ENCODE measurements at regions not wholly inside any gene's neighbourhood (a gene's known extent, or its start where the extent isn't known, plus 50 kb on each side); places are given as distances from the start of the nearest gene placed in this dataset.

DNA sequence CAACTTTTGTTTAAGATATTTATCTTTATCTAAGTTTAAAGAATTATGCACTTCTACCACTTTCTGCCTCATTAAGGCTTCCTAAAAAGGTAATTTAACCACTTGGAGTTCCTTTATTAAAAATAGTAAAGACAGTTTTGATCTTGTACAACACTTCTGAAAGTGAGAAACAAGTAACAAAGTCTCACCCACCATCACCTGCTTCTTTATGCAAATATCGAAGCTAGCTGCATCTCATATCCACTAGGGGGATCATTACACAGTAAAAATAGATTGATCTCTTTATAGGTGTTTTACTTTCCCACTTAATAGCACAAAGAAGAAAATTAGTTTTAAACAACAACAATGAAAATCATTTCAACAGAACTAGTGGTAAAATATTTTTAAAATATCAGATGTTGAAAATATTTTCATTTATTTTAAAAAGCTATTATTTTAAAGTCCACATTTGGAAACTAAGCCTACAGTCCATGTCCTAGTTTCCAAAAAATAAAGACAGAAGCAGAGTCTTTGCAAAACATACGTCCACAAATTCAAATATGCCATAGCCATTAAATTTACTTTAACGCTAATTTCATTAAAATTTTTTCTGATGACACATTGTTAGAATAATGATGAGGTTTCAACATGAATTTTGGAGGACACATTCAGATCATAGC is 160.0 kb upstream of the SOX5 start:
- peak; percentile 23; the same call in 1 of the 2 replicates for TF ChIP-seq SMC3 (conservative IDR thresholded peaks at IDR 0.05; ENCODE audit: insufficient read depth, low read depth, low read length)
- TF ChIP-seq, protein P1, sequence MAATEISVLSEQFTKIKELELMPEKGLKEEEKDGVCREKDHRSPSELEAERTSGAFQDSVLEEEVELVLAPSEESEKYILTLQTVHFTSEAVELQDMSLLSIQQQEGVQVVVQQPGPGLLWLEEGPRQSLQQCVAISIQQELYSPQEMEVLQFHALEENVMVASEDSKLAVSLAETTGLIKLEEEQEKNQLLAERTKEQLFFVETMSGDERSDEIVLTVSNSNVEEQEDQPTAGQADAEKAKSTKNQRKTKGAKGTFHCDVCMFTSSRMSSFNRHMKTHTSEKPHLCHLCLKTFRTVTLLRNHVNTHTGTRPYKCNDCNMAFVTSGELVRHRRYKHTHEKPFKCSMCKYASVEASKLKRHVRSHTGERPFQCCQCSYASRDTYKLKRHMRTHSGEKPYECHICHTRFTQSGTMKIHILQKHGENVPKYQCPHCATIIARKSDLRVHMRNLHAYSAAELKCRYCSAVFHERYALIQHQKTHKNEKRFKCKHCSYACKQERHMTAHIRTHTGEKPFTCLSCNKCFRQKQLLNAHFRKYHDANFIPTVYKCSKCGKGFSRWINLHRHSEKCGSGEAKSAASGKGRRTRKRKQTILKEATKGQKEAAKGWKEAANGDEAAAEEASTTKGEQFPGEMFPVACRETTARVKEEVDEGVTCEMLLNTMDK (IDR thresholded peaks at IDR 0.05; ENCODE audit: borderline replicate concordance, insufficient read depth, low read depth, low read length, poor library complexity, severe bottlenecking) = peak; percentile 36
- TF ChIP-seq RUNX1 (IDR thresholded peaks at IDR 0.05; ENCODE audit: low read depth) = no peak
- TF ChIP-seq, protein P2, sequence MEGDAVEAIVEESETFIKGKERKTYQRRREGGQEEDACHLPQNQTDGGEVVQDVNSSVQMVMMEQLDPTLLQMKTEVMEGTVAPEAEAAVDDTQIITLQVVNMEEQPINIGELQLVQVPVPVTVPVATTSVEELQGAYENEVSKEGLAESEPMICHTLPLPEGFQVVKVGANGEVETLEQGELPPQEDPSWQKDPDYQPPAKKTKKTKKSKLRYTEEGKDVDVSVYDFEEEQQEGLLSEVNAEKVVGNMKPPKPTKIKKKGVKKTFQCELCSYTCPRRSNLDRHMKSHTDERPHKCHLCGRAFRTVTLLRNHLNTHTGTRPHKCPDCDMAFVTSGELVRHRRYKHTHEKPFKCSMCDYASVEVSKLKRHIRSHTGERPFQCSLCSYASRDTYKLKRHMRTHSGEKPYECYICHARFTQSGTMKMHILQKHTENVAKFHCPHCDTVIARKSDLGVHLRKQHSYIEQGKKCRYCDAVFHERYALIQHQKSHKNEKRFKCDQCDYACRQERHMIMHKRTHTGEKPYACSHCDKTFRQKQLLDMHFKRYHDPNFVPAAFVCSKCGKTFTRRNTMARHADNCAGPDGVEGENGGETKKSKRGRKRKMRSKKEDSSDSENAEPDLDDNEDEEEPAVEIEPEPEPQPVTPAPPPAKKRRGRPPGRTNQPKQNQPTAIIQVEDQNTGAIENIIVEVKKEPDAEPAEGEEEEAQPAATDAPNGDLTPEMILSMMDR (IDR thresholded peaks at IDR 0.05 in 2 of 3, conservative IDR thresholded peaks at IDR 0.05 in 1 of 3; ENCODE audit: insufficient read depth in 2 of 3, low read depth in 1 of 3, low read length in 3 of 3) = peak; percentile 2 to 44 (median 39); a peak in 2 of 6 replicates
- peak in 1 of 2 experiments; percentile 49; a peak in 3 of 4 replicates for TF ChIP-seq RAD21 (CRISPR knock-in tag; conservative IDR thresholded peaks at IDR 0.05 in 1 of 2, IDR thresholded peaks at IDR 0.05 in 1 of 2)
- BruUV-seq (replicated peaks) = no TSS peak
- no peaks in the 10 kb centered on the region for H3K9me3 ChIP-seq (replicated peaks; ENCODE audit: control insufficient read depth, insufficient read depth, low read depth, low read length)
- intact Hi-C loops (cut with micrococcal nuclease) = loop anchor here (10.0 kb wide), 1 partner anchor 675 kb away; no protein-coding TSS in a partner anchor
- no peak overlapping the region for H3K27ac ChIP-seq (ENCODE audit: extremely low read depth, low read depth, low read length)
- in situ Hi-C loops (cut with MboI) = loop anchor here (25.0 kb wide), 1 partner anchor 678 kb away; no protein-coding TSS in a partner anchor
- H3K9me1 ChIP-seq (ENCODE audit: control insufficient read depth, insufficient read depth, low read length) = no peaks in the 10 kb centered on the region
- no peak overlapping the region for H2AFZ ChIP-seq (ENCODE audit: low read depth, low read length)
- POLR2A ChIA-PET = no interaction called here
- CTCF ChIA-PET (ENCODE audit: low intra/inter-chr PET ratio) = no interaction called here
- FAIRE-seq (peak; percentile 69), DNase-seq (ENCODE audit: extremely low read depth in 1 of 4, low spot score in 3 of 4) (peak in 2 of 4 experiments; percentile 13 to 18), ATAC-seq (no peak)
- no peaks in the 10 kb centered on the region for H3K36me3 ChIP-seq (ENCODE audit: control insufficient read depth, insufficient read depth, low read length)
- no peaks in the 10 kb centered on the region for H3K27me3 ChIP-seq (ENCODE audit: control insufficient read depth in 2 of 2, insufficient read depth in 2 of 2, low read length in 2 of 2)
- H3K4me1 ChIP-seq (replicated peaks in 1 of 2; ENCODE audit: control insufficient read depth in 2 of 2, insufficient read depth in 2 of 2, low read length in 2 of 2) = no peaks in the 10 kb centered on the region
- H3K9ac ChIP-seq (ENCODE audit: insufficient read depth in 1 of 2, low read depth in 2 of 2, low read length in 2 of 2) = no peak overlapping the region
- 2% methylated on average over 3 of the region's 3 CpGs for WGBS (ENCODE audit: insufficient coverage, low coverage, missing lambda C conversion rate)
- H3K4me2 ChIP-seq (ENCODE audit: insufficient read depth, low read length) = no peak overlapping the region
- H4K20me1 ChIP-seq (replicated peaks; ENCODE audit: control insufficient read depth, insufficient read depth, low read length) = no peaks in the 10 kb centered on the region
- no peaks in the 10 kb centered on the region for H3K79me2 ChIP-seq (ENCODE audit: control insufficient read depth, insufficient read depth, low read length)
- no peak overlapping the region for H3K4me3 ChIP-seq
